ENCODE measurements at regions not wholly inside any gene's neighbourhood (a gene's known extent, or its start where the extent isn't known, plus 50 kb on each side); places are given as distances from the start of the nearest gene placed in this dataset.
A peak's percentile ranks its signal among the peaks of the same experiment; 100 is the strongest.

DNA sequence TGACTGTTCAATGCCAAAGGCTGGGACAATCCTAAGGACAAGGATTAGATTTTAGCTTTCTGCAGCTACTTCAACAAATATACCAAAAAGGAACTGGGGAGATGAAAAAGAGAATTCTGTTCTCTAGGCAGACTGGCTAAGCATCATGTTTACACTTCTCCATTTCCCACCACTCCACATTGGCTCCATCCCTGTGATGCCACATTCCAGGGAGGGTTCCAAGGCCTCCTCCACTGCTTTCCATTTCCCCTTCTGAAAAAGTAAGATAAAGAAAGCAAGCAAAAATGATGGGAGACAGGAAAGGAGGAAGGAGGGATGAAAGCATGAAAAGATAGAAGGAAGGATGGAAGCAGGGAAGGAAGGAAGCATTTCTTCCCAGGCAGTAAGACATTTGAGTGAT is 315.8 kb downstream of the BLID start:
- FAIRE-seq (no peak), DNase-seq (ENCODE audit: low spot score) (no peak)

DNA sequence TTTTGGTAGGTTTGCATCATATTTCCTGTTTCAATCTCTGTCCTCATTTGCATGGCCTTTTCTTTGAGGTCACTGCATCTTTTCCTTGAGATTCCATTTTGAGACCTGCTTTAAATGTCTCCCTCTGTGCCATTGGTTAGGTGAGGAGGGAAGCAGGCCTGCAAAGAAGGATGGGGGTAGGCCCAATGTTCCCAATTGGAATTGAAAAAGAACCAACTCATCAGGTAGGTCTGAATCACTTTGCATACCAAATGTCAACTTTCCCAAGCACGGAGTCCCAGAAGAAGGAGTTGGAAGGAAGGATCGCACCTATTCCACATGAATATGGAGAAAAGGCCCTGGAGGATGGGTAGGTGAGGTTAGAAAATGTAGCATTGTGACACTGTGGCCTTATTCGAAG is 318.5 kb downstream of the BLID start:
- FAIRE-seq (no peak), DNase-seq (ENCODE audit: low spot score) (no peak)

DNA sequence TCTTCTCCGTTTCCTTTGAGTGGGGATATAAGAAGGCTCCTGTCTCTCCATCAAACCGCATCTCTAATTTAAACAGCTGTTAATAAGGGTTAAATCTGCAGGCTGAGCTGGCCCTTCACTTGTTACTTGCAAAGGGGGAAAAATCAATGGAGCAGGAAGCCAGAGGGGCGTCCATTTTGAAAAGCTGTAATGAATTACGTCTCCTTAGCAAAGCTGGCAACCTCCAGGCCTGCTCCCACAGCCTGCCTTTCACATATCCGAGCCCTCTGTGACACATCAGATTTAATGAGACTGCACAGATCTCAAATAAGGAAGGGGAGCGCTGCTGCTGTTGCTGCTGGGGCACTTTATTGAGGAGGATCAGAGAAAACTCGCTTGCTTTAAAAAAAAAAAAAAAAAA is 320.8 kb downstream of the BLID start:
- DNase-seq (ENCODE audit: low spot score), result no peak
- no peak for FAIRE-seq

DNA sequence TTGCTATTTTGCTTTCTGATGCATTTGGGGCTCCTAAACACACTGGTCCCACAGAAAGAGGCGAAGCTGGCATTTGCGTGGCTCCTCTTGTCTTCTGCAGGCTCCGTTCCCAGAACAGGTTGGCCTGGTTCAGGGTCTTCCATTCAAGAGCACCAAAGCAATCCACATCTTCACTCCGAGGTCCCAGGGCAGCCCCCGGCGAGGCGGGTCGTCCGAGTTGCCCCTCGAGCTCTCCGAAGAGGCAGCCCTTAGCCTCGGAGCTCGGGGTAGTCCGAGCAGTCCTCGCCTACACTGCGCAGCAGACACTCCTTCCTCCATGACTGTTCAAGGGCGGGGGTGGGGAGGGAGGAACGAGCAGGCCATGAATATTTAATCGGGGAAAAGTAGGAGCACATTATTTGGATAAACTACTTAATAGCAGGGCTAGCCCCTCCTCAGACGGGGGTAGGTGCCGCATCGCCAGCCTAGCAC is 321.3 kb downstream of the BLID start:
- FAIRE-seq, result no peak
- no peak for DNase-seq (ENCODE audit: low spot score)

DNA sequence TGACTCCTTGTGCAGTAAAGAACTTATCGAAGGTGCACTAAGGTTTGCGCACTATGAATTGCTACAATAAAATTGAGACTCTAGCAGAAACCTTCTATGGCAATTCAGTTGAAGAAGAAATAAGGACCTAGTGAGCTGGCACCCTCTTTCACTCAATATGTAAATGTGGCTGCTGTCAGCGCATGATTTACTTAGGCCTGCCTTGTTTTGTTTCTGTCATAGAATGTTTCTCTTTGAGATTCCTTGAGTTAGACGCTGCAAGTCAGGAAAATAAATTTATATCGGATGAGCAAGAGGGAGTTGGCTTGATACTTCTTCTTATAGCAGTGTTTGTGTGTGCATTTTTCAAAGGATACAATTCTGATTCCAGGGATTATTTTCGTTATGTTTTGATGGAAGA is 322.1 kb downstream of the BLID start:
- FAIRE-seq, result no peak

DNA sequence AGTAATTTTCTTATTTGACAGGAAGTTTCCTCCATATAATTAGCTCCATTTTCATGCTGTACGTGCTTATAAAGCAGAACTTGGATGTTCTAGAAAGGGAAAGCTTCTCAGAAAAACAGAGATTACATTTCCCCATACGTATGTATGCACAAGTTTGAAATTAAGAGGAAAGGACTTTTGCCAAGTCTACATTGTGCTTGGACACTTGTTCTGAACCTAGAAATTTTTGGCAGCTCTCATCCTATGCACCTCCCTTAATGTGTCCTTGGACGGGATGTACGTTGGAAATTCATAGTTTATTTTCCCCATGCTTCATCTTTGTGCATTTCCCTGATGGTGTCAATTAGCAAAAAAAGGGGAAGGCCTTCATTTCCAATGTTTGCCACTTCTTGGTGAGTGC is 322.7 kb downstream of the BLID start:
- no peak for DNase-seq (ENCODE audit: low spot score)
- no peak for FAIRE-seq

More for the DNA sequence above, 322.1 kb downstream of the BLID start:
- no peak for DNase-seq (ENCODE audit: low spot score)

DNA sequence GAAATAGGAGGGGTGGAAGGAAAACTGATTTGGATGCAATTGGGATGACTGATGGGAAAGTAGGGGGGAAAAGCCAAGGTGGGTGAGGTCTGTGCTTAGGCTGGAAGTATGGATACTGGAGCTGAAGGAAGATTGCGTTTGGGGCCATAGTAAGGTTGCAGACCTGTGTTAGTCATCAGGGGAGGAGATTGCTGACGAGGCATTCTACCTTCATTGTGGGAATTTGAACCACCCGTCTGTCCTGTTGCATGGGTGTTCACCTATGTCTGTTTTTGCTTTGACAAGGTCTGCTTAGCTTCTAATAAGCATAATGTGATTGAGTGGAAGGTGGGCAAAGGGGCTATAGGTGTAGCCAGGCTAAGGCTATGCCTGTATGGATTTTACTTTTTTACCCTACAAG is 323.8 kb downstream of the BLID start:
- DNase-seq (ENCODE audit: low spot score) (no peak), FAIRE-seq (no peak)

DNA sequence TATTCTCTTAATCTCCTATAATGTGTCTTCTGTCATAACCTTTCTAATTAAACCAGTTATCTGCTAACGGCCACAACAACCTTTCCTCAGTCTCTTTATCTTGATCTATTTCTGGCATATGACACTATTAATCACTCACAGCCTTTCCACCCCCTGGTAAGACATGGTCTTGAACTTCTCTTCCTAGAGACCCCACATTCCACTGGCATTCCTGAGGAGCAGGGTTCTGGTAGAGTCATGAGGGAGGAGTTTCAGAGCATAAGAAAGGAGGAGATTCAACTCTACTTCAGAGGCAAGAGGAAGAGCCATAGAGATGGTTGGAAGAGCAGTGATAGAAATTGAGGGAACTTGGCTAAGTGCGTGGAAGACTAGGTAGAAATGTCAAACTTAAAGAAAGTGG is 325.6 kb downstream of the BLID start:
- FAIRE-seq (no peak), DNase-seq (ENCODE audit: low spot score) (no peak)

DNA sequence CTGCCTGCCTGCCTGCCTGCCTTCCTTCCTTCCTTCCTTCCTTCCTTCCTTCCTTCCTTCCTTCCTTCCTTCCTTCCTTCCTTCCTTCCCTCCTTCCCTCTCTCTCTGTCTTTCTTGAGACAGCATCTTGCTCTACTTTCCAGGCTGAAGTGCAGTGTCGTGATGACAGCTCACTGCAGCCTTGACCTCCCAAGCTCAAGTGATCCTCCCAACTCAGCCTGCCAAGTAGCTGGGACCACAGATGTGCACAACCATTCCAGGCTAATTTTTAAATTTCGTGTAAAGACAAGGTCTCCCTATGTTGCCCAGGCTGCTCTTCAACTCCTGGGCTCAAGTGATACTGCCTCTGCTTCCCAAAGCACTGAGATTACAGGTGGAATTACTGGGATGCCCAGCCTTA is 328.2 kb upstream of the SORL1-AS1 start:
- DNase-seq (ENCODE audit: low spot score), result no peak
- no peak for FAIRE-seq

DNA sequence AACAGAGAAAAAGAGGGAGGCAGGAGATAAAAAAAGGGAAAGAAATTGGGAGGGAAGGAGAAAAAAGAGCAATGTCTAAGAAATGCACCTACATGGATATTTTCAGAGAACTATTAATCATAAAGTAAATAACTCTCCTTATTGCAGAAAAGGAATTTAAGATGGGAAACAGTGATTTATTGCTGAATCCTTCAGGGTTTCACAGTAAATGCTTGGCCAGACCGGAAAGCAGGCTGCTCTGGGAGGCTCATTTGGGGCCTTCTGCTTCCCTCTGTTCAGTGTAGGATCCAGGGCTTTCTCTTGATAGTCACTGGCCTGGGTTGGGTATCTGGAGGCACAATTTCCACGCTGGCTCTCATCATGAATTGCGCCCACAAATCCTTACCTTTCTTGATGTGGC is 324.3 kb upstream of the SORL1-AS1 start:
- no peak for DNase-seq (ENCODE audit: low spot score)
- no peak for FAIRE-seq

DNA sequence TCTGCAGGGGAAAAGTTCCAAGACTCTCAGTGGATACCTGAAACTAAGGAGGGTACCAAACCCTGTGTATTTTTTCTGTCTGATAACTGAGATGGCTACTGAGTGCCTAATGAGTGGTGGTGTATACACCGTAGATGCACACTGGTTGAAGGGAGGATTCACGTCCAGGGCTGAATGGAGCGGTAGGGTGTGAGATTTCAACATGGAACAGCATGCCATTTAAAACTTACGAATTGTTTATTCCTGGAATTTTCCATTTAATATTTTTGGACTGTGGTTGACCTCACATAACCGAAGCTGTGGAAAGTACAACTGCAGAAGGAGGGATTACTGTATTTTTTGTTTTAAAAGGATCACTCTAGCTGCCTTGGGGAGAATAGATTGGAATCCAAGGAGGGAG is 322.5 kb upstream of the SORL1-AS1 start:
- no peak for DNase-seq (ENCODE audit: low spot score)
- FAIRE-seq, result no peak

DNA sequence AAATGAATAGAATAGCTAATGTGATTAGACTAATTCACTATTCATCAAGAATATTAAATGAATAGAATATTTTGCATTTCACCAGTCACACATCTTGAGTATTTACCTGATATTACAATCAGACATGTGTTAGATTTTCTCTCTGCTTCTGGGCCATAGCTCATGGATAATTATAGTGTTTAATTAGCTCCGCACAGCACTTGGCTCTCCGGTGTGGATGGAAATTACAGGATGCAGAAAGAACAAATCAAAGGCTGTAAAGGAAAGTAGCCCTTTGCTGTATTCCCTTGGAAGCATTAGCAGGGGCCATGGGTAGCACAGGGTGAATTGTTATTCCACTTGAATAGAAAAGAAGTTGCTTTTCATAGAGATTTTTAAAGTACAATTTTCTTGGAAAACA is 320.3 kb upstream of the SORL1-AS1 start:
- DNase-seq (ENCODE audit: low spot score) (no peak), FAIRE-seq (no peak)

DNA sequence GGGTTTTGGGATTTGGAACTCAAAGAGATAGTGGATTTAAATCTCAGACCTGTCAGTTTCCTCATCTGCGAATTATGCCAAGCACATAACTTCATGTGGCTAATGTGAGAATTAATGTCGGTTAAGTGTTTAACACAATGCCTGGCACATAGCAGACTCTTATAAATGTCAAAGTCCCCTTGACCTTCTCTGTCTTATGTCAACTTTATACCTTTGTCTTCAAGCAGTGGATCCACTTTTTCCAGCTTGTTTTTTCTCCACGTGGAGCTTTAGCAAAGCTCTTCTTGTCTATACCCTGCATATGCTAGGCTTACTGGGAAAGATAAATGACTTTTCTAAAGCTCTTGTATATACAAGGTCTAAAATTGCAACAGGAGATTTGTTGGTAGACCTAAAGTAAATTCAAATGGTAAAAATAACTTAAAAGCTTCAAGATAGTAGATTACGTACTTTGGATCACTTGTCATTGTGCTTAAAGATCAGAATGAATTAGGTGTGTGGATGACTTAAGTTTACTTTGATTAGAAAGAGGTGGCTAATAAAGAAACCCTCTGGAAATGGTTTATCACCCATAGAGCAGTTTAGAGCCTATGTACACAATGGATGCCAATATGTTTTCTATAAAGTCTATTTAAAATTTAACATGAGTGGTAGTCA is 318.3 kb upstream of the SORL1-AS1 start:
- no peak for FAIRE-seq

DNA sequence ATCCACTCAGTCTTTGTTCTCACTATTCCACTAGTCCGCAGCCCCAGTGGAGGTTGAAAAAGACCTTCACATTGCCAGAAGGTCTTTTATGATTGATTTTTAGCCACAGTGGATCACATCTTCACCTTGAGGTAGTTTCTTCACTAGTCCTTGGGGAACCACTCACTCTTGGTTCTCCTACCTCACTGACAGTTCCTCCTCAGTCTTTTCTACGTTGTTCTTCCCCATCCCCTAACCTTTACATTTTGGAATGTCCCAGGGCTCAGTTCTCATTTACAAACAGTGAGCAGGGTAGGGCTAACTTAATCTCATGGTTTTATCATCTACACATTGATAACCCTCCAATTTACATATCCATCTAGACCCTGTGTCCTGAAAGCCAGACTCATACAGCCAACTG is 316.4 kb upstream of the SORL1-AS1 start:
- DNase-seq (ENCODE audit: low spot score) (no peak), FAIRE-seq (no peak)

More for the DNA sequence above, 318.3 kb upstream of the SORL1-AS1 start:
- no peak for DNase-seq (ENCODE audit: low spot score)

DNA sequence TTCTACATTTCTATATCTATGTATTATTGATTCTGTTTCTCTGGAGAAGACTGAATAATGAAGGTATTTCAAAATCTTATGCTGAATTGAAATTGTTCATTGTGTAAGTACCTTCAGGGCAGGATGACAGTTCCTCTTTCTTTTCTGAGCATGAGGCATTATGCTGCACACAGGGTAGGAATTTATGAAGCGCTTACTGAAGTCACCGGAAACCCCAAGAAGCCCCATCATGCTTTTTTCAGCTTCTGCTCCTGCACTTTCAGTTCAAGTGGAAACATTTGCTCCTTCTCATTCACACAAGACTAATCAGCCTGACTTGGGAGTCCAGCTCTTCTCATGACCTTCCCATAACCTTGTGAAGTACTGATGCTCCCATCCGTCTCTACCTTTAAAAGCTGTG is 314.7 kb upstream of the SORL1-AS1 start:
- FAIRE-seq, result no peak
- DNase-seq (ENCODE audit: low spot score), result no peak

DNA sequence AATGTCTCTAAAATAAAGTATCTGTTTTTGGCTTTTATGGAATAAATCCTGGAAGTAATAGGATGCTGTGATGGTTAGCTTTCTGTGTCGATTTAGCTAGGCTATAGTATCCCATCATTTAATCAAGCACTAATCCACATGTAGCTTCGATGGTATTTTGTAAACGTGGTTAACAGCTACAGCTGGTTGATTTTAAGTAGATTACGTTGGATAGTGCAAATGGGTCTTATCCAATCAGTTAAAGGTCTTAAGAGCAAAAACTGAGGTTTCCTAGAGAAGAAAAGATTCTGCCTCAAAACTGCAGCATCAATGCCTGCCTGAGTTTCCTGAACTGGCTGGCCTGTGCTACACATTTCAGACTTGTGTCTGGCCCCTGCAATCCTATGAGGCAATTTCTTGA is 314.2 kb upstream of the SORL1-AS1 start:
- DNase-seq (ENCODE audit: low spot score), result no peak
- no peak for FAIRE-seq

DNA sequence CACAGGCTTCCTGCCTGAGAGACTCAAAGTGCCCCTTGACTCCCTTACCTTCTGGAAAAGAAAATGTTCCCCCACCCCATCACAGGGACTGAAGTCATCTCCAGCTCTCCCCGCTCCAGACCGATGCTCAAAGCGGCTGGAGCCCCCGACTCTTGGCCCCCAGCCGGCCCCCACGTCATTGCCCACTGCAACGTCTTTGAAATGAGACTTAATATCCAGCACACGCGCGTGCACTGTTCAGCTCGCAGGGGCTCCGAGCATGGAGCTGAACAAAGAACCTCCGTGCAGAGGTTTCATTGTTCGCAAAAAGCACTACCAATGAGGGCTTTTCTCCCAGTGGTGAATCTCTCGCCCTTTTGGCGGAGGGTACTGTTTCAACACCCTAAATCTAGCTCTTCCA is 313.4 kb upstream of the SORL1-AS1 start:
- no peak for DNase-seq (ENCODE audit: low spot score)
- FAIRE-seq, result no peak

DNA sequence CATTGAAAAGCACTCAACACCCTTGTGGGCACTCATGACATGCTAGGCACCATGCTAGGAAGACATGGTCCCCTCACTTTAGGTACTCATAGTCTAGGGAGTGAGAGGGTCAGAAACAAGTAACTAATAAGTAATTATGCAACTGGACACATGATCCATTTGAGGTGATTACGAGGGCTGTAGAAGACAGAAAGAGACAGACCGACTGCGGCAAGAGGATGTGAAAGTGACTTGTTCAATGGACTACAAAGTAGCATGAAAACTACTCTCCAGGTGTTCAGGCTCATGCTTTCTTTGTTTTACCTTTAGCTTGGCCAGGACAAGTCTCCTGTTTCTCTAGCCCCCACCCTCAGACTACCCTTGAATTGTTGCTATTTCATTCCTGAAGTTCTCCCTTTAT is 310.8 kb upstream of the SORL1-AS1 start:
- DNase-seq (ENCODE audit: low spot score) (no peak), FAIRE-seq (no peak)

DNA sequence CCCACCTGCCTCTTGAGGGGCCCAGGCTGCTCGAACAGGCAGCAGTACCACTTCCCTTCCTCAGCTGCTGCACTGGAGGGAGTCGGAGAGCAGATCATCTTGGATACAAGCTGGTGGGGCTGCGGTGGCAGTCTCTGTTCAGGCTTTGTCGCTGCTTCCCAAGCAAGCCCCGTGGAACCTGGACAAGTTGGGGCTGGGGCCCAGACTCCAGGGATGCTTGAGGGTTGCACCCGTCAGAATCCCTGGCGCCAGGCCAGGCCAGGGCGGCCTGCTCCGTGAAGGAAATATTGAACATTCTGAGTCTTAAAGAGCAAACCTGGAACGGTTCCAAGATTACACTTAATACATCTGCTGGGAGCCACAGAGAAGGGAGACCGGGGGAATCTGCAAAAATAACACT is 310.1 kb upstream of the SORL1-AS1 start:
- FAIRE-seq (no peak), DNase-seq (ENCODE audit: low spot score) (peak; percentile 23)

DNA sequence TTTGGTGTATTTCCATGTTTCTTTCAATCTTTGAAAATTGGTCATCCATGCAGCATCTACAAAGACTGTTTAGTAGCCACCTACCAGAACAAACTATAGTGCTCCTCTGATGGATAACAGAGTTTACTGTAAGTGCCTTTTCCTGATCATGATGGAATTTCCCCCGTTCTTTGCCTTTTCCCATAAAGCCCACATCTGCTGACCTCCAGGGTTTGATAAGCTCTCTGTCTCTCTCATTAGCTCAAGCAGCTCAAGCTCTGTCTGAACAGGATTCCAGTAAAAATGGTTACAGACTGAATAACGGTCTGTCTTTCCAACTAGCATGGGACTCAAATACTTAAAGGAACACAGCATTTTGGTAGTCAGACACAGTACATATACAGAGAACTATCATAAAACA is 308.4 kb upstream of the SORL1-AS1 start:
- DNase-seq (ENCODE audit: low spot score), result no peak
- no peak for FAIRE-seq

DNA sequence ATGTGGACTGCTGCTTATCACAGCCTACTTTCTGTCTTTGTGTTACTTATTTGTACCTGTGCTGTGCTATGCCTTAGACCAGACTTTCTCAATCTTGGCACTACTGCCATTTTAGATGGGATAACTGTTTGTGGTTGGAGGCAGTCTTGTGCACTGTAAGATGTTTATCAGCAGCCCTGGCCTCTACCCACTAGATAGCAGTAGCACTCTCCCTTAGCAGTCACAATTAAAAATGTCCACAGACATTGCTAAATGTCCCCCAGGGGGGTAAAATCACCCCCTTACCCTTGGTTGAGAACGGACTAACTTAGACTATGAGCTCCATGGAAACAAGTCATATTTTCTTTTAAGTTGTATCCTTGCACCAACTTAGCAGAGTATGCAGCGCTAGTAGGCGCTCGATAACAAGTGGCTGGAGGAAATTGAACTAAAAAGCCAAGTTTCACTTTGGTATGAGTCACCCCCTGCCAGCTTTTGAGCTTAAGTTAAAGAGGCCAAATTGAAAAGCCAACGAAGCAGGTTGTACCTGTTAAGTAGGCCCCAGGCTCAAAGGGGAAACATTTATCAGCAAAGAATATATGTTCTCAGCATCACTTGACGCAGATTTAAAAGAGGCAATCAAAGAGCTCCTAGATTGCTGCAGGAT is 304.8 kb upstream of the SORL1-AS1 start:
- FAIRE-seq, result no peak
- no peak for DNase-seq (ENCODE audit: low spot score)

DNA sequence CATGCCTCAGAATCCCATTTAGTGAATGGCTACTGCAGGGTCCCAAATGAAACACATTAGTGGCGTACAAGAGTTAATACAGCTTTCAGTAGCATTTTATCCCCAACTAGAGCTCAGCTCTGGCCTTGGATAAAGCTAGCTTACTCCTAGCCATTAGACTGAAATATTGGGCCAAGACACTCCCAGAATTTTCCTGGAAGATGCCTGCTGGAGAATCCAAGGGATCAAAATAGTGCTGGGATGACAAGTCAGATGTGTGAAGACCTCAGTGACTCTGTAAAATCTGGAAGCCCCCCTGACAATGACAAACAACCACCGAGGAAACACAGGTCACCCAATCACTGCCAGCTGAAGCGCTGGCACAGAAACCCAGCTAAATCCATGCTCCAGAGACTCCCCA is 303.1 kb upstream of the SORL1-AS1 start:
- DNase-seq (ENCODE audit: low spot score), result no peak
- FAIRE-seq, result no peak

DNA sequence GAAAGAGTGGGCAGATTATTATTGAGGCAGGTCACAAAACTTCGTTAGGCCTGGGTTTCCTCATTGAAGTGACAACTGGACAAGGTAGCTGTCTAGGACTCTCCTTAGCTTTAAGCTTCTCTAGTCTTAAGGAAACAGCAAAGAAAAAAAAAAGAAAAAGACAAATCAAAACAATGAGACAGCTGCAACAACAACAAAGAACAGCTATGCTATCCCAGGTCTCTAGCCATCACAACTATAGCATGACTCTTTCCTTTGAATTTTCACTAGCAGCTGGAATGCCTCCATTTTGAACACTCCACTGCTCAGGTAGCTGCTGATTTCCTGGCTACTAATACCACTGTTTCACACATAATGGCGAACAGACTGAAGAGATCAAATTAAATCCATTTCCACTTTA is 302.4 kb upstream of the SORL1-AS1 start:
- no peak for FAIRE-seq
- no peak for DNase-seq (ENCODE audit: low spot score)

Data from urothelium cell line (cell line).